ENCODE measurements at regions not wholly inside any gene's neighbourhood (a gene's known extent, or its start where the extent isn't known, plus 50 kb on each side); places are given as distances from the start of the nearest gene placed in this dataset.

DNA sequence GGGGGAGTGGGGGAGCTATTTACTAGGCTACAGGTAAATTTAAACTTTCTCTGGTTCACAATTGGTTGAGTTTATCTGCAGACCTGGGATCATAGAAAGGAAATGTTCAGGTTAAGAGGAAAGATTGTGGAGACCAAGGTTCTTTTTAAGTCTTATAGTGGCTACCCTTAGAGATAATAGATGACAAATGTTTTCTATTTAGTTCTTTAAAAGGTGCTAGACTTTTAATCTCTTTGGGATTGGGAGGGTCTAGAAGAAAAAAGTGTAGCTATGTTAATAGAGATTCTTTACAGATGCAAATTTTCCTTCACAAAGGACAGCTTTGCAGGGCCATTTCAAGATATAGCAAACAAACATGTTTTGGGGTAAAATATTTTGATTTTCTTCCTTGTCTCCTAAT, 76.0 kb downstream of the TEX13C start:
- no peak for DNase-seq (ENCODE audit: low read depth)
- no peak for TF ChIP-seq CTCF (IDR thresholded peaks at IDR 0.05; ENCODE audit: low read depth, low read length, missing control alignments)
- no peak overlapping the region for H3K4me3 ChIP-seq (ENCODE audit: low read depth, low read length)

GRCh38 chrX:125398959-125399440, 79.3 kb downstream of the TEX13C start:
- TF ChIP-seq CTCF (IDR thresholded peaks at IDR 0.05; ENCODE audit: low read depth, low read length, missing control alignments), result no peak
- H3K4me3 ChIP-seq (ENCODE audit: low read depth, low read length), result no peak overlapping the region
- DNase-seq (ENCODE audit: low read depth), result no peak

- H3K4me3 ChIP-seq (ENCODE audit: low read depth, low read length), result no peak overlapping the region
- DNase-seq (ENCODE audit: low read depth), result no peak
- no peak for TF ChIP-seq CTCF (IDR thresholded peaks at IDR 0.05; ENCODE audit: low read depth, low read length, missing control alignments)
Measured at GRCh38 chrX:125402807-125403206, 83.1 kb downstream of the TEX13C start.

DNA sequence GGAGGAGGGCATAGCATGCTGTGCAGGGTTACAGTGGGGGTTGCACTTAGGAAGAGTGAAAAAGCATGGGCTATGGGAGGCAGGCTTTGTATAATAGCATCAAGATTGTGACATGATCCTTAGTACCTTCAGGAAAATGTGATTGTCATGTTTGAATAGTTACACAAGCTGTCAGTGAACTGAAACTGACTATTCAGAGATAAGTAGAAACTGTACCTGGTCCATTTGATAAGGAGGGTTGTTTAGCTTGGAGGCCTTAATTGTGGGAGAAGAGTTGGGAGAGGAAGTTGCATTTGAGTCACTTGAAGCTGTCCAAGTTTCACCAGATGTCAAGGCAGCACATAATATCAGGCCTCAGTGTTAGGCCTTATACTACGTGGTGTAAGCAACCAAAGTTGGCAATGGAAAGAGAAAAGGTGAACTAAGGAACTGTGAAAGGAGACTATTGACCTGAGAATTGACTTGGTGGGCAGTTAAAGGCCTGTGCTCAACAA, 85.0 kb downstream of the TEX13C start:
- DNase-seq (ENCODE audit: low read depth), result no peak
- TF ChIP-seq CTCF (IDR thresholded peaks at IDR 0.05; ENCODE audit: low read depth, low read length, missing control alignments), result no peak
- H3K4me3 ChIP-seq (ENCODE audit: low read depth, low read length), result no peak overlapping the region

DNA sequence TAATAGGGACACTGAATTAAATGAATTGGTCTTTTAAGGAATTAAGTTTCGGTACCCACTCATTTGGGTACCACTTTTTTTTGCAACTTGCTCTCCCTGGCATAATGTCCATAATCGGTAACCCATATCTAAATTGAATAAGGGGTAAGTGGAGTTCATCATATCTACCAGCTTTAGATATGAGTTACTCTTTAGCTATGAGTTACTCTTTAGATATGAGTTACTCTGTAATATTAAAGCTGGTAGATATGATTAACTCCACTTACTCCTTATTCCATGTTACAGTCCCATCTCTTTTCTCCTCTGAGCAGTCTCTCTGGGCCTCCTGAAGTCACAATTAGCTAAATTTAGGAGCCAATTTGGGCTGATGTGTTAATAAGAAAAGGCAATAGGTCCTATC, 85.7 kb downstream of the TEX13C start:
- no peak for DNase-seq (ENCODE audit: low read depth)
- H3K4me3 ChIP-seq (ENCODE audit: low read depth, low read length), result no peak overlapping the region
- no peak for TF ChIP-seq CTCF (IDR thresholded peaks at IDR 0.05; ENCODE audit: low read depth, low read length, missing control alignments)

DNA sequence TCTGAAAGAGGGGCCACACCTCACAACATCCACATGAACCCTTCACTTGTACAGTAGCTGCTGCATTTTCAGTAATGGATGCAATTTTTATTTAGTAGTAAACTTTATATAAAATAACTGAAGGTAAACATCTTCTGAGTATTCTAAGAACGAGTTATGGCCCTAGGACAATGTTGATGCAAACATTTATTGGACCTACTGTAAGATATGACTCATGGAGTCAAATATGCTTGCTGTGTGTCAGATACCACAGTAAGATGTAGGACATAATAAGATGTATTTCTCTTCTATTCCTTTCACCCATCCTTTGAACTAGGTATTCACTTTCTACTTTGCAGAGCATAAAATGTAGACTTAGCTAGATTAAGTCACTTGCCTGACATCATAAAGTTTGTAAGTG, 87.6 kb downstream of the TEX13C start:
- no peak for DNase-seq (ENCODE audit: low read depth)
- no peak overlapping the region for H3K4me3 ChIP-seq (ENCODE audit: low read depth, low read length)
- TF ChIP-seq CTCF (IDR thresholded peaks at IDR 0.05; ENCODE audit: low read depth, low read length, missing control alignments), result no peak

DNA sequence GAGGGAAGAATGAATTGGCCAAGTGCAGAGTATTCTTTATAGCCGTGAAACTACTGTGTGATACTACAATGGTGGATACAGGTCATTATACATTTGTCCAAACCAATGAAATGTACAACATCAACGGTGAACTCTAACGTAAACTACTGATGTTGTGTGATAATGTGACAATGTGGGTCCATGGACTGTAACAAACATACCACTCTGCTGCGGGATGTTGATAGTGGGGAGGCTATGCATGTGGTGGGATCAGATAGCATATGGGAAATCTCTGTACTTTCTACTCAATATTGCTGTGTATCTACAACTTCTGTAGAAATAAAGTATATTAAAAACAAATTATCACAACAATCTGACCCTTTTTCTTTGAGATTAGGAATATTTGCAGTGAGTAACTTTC, 101.1 kb downstream of the TEX13C start:
- DNase-seq (ENCODE audit: low read depth), result no peak
- no peak for TF ChIP-seq CTCF (IDR thresholded peaks at IDR 0.05; ENCODE audit: low read depth, low read length, missing control alignments)
- H3K4me3 ChIP-seq (ENCODE audit: low read depth, low read length), result no peak overlapping the region
